GM21786 (cell line): ENCODE measurements at regions not wholly inside any gene's neighbourhood (a gene's known extent, or its start where the extent isn't known, plus 50 kb on each side); places are given as distances from the start of the nearest gene placed in this dataset.
"Not testable (repeated sequence)": the region's sequence is repeated elsewhere in the genome, so short reads cannot be mapped to it uniquely, and the experiment has no call there.

Experiments used
- ATAC-seq: cut with Tn5 transposase; IDR thresholded peaks from one replicate; pipeline ENCODE4 v1.9.1; 2021; ENCODE audit not compliant: unreplicated experiment

GRCh38 chr1:58836408-58836807, 52.6 kb upstream of the JUN start:
- ATAC-seq: no peak

DNA sequence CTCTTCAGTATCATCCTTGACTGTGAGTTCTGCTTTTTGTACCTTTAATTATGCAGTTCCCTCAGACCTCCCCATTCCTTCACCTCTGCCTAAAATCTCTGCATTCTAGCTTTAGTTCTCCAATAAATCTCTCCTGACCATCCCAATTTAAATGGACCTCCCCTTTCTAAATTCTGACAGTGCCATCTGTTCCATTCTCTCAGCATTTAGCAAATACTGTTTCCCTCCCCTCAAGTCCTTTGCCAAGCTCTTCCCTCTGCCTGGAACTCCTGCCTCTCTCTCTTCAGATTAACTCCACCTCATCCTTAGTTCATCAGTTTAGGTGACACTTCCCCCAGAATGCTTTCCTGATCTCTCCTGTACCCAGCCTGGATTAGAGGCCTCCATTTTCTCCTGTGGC, 54.0 kb upstream of the JUN start:
- ATAC-seq: no peak

DNA sequence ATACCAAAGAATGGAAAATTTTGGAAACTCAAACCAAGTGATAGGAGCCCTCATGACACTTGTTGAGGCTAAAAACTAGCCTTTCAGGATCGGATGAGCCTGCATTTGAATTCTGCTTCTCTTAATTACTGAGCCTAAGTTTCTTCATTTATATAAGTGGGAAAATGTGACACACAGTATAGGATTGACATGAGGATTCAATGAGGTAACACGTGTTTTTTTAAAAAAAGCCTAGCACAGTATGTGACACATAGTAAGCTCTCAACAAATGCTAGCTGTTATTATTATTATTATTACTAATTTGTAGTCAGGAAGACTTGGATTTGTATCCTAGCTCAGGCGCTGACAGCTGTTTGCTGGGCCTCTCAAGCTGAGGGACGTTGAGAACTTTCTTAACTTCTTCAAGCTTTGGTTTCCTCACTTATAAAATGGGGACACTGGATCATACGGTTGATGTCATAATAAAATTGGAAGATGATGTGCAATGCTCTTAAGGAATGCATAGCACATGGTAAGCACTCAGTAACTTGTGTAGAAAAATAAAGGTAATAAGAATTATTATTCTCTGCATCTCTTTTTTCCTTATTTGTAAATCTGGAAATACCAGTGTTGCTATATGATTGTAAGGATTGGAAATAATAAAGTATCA, 55.4 kb upstream of the JUN start:
- ATAC-seq: no peak

DNA sequence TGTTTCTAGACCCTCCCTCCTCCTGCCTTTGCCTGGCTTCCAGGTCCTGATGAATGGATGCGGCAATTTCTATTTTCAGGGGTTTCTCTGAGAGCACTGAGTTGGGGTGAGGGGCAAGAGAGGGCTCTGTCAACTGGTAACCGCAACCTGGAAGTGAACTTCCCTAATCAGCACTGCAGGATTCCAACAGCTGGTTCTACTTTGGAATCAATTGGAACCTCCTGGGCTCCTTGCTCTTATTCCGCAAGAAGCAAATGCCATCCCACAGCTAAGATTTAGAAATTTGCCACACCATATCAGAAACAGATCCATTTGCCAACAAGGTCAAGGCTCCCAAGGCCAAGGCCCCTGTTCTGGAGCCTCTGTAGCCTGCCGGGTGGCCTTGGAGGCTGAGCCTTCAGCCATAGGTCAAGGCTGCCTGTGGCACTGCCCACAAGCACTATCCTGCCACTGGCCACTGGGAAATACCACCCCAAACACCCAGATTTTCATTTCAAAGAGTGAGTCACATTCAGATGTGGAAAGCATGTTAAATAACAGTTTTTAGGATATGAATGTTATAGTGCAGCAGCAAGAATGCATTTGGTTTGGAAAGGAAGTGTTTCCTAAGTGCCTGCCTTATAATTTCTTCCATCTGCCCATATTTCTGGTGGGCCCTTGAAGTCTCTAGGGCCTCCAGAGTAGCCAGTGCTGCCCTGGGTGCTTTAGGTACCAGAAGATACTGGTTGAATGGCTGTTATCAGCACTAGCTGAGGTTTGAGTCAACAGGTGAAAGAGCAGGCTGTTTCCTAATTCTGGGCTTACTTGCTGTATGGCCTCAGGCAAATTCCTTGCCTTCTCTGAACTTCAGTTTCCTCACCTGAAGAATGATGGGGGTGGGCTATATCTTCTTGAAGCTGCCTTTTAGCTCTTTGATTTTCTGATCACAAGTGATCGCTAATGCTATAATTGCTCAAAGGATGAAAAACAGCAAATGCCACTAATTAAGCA, 56.3 kb upstream of the JUN start:
- ATAC-seq: no peak

DNA sequence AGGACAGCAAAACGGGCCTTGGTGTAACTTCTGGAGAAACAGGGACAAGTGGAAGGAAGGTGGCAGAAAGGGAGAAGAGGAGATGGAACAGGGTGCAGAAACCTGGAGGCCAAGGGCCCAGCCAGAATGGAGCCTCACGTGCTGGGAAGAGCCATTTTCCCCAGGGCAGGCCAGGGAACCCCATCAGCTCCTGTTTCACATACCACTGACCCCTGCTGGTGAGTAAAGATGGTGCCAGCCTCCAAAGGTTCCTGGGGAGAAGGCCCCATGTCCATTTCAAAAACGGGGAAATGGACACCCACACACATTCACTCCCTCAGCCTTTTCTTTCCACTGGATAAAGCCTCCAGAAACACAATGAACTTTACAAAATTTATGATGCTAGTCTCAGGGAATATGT, 57.6 kb upstream of the JUN start:
- ATAC-seq: no peak

DNA sequence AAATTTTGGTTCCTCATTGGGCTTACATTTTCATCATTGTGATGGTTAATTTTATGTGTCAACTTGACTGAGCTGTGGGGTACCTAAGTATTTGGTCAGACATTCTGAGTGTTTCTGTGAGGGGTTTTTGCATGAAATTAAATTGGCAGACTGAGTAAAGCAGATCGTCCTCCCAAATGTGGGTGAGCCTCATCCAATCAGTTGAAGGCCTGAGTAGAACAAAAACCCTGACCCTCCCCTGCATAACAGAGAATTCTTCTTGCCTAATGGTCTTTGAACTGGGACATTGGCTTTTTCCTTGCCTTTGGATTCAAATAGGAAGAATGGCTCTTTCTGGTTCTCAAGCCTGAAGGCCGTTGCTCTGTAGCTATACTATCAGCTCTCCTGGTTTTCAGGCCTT, 59.1 kb upstream of the JUN start:
- ATAC-seq: no peak

- ATAC-seq: no peak
Measured at GRCh38 chr1:58844176-58844575, 60.3 kb upstream of the JUN start.

GRCh38 chr1:58845942-58846341, 62.1 kb upstream of the JUN start:
- no peak for ATAC-seq

DNA sequence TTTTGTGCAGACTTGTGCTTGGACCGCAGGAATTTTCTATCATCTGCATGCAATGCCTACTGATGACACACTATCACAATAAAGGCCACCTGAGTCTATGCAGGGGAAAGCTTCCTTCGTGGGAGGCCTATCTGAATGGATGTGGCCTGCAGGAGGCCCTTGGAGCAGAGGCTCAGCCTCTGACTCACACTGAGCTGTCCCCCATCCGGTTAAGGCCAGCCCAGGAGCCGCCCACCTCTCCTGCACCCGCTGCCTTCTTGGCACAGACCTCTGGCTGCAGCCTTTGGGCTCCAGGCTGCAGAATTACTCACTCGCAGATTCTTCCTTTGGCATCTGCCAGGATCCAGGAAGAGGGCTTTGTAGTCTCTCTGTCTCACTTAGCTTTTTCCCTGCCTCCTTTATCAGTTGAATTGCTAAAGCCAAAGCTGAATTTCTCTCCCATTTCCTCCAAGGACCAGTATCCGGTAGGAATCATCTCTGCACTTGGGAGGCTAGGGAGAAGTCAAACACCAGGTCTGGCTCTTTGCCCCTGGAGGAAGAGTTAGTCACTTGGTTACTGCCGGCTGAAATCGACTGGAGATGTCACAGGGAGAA, 65.1 kb upstream of the JUN start:
- ATAC-seq: no peak

DNA sequence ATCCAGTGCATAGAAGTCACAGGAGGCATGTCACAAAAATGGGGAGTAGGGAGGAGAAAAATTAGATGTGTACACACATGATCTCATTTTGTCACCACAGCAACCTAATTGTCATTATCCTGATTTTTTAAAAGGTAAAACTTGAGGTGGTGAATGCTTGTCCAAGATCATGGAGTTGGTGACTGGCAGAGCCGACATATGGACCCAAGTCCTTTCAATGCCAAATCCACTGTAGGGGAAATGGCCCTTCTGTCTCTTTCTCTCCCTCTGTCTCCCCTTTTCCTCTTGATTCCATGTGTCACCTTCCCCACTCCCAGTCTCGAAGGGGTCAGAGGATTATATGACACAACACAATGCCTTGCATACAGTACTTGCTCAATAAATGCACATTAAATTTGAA, 65.7 kb upstream of the JUN start:
- ATAC-seq: no peak

GRCh38 chr1:58850636-58851035, 66.8 kb upstream of the JUN start:
- ATAC-seq: no peak

GRCh38 chr1:58852731-58853485, 69.1 kb upstream of the JUN start:
- no peak for ATAC-seq

GRCh38 chr1:58854576-58854975, 70.7 kb upstream of the JUN start:
- peak; percentile 33 for ATAC-seq

GRCh38 chr1:58855274-58856165, 71.7 kb upstream of the JUN start:
- ATAC-seq: no peak

DNA sequence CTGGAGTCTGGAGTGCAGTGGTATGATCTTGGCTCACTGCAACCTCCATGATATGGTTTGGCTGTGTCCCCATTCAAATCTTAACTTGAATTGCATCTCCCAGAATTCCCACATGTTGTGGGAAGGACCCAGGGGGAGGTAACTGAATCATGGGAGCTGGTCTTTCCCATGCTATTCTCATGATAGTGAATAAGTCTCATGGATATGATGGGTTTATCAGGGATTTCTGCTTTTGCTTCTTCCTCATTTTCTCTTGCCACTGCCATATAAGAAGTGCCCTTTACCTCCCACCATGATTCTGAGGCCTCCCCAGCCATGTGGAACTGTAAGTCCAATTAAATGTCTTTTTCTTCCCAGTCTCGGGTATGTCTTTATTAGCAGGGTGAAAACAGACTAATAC, 72.4 kb upstream of the JUN start:
- not testable (repeated sequence) for ATAC-seq

DNA sequence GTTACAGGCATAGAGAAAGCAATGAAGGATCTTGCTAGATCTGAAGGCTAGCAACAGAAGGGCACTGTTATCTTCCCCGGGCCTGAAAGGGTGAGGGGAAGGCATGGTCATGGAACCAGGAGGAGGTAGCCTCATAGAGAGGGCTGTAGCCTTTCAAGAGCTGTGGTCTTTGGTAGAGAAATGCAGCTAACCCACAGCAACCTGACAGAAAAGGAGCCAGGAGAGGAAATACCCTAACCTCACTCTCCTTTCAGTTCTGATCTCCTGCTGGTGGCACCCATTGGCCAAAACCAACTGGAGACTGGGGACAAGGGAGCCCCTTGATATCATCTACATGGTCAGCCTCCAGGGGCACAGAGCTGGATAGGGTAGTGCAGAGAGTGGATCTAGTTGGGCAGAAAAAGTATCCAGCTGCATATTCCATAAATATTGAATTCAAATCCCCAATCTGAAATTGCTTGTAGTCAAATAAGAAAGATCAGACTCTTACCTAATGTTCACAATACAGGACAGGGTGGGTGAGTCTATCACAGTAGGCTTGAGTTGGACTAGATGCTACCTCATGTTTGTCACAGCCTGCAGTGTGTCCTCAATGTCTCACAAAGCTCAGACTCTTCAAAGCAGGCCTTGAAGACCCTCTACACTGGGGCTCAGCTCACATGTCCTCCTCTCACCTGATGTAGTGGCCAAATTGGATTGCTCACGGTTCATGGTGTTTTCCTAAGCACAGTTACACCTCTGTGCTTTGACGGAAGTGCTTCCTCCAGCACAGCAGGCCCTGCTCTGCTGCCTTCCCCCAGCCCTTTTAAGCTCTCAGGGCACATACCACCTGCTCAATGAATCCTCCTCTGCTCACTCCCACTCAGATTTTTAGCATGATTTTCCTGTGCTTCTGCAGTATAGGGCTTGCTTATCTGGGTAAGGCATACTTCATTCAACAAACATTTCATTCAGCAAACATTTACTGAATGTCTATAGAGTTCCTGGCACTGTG, 74.1 kb upstream of the JUN start:
- peak; percentile 86 for ATAC-seq

DNA sequence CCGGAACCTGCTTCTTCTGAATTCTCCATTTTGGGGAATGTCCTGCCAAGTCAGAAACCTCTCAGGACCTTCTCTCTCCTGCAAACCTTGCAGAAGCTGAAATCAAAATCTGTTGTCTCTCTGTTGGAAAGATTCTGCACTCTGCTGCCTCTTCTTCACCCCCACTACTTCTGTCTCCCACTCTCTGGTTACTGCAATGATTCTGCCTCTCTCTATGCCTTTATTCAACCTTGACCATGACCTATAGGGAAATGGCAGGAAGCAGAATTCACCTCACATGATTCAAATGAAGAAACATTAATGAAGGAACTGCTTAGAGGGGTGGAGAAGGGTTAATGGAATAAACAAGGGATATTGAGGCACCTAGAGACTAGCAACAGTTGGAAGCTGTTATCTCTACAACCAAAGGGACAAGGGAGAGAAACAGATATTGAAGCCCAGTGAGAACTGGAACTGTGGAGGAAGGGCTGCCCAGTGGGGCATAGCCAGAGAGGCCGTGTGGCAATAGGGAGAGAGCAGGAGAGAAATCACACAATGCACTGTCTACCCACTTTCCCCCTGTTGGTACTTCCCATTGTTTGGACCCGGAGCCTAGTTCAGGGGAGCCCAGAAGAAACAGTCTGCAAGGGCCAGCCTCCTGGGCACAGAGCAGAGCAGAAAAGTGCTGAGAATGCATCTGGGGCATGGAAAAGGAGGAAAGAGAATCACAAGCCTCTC, 76.1 kb upstream of the JUN start:
- no peak for ATAC-seq

DNA sequence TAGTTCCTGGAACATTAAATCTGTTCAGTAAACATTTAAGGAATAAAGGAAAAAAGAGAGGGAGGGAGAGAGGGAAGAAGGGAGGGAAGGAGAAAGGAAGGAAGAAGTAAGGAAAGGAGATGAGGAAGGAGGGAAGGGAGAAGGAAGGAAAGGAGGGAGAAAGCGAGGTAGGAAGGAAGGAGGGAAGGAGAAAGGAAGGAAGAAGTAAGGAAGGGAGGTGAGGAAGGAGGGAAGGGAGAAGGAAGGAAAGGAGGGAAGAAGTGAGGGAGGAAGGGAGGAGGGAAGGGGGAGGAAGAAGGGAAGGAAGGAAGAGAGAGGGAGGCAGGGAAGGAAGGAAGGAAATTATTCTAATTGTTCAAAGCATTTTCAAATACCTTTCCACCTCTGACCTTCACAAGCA, 77.2 kb upstream of the JUN start:
- ATAC-seq: no peak
